Prostate gland (tissue), 2 donors: ENCODE measurements at regions not wholly inside any gene's neighbourhood (a gene's known extent, or its start where the extent isn't known, plus 50 kb on each side); places are given as distances from the start of the nearest gene placed in this dataset.

Experiments used
- CTCF ChIP-seq, 4 experiments: fragments of 200-600 bp in 2 of 4; fragments of 450-650 bp in 2 of 4; sonication (generic) in 2 of 4; IDR thresholded peaks; 1 replicate in 3 of 4; 2 replicates in 1 of 4; pipeline ENCODE4 v1.5.1; 2016 to 2019; ENCODE audit warnings: antibody characterized with exemption in 4 of 4, mild to moderate bottlenecking in 2 of 4, moderate library complexity in 2 of 4
- POLR2A ChIP-seq: fragments of 450-650 bp; IDR thresholded peaks from one replicate; pipeline ENCODE4 v1.6.1; 2016; ENCODE audit warnings: antibody characterized with exemption, mild to moderate bottlenecking
- POLR2AphosphoS5 ChIP-seq: sonication (generic); formaldehyde crosslinking; IDR thresholded peaks from one replicate; pipeline ENCODE4 v1.6.1; 2017; ENCODE audit warnings: antibody characterized with exemption

GRCh38 chr4:124480061-124480460 is 232.5 kb downstream of the ANKRD50 start:
- TF ChIP-seq CTCF (IDR thresholded peaks at IDR 0.05) (no peak), POLR2A (no peak), POLR2AphosphoS5 (no peak)
